T-helper 2 cell treated with Interferon-gamma antibody and Interleukin-4, amounts not matched to agents 5 μg/mL and 100 μg/mL, for 36 hours (primary cell): ENCODE measurements at regions not wholly inside any gene's neighbourhood (a gene's known extent, or its start where the extent isn't known, plus 50 kb on each side); places are given as distances from the start of the nearest gene placed in this dataset.

Experiments
- DNase-seq: peaks from one replicate; pipeline ENCODE4 v3.0.0; 2021; ENCODE audit warnings: low spot score
- H3K27ac Mint-ChIP-seq: one replicate; pipeline ENCODE4 v1.8.0; 2021; ENCODE audit warnings: mild to moderate bottlenecking, mixed read lengths
- H3K27me3 Mint-ChIP-seq: one replicate; pipeline ENCODE4 v1.8.0; 2021; ENCODE audit warnings: low read depth, mixed read lengths
- H3K36me3 Mint-ChIP-seq: one replicate; pipeline ENCODE4 v1.8.0; 2021; ENCODE audit warnings: low read depth, mixed read lengths
- H3K4me1 Mint-ChIP-seq: one replicate; pipeline ENCODE4 v1.8.0; 2021; ENCODE audit warnings: low read depth, mixed read lengths
- H3K4me3 Mint-ChIP-seq: one replicate; pipeline ENCODE4 v1.8.0; 2022; ENCODE audit warnings: mild to moderate bottlenecking, moderate library complexity, mixed read lengths
- H3K9me3 Mint-ChIP-seq: one replicate; pipeline ENCODE4 v1.8.0; 2021; ENCODE audit warnings: mixed read lengths

DNA sequence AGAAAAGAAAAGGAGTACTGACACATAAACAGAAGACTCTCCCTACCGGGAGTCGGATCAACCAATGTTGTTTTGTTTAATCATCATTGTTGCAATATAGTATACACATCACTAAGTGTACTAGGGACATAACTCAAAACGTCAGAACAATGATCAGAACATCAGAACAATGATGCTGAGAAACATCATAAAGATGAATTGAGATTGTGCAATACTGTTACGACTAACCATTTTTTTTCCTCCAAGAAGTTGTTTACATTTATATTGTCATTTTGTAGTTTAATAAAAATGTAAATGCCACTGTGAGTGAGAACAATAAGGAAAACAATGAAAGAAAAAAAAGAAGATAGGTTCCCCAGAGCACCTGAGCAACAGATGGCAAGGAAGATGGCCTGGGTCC, 663.1 kb upstream of the PCDH15 start:
- DNase-seq = no peak
- Mint-ChIP-seq H3K27ac (no peak overlapping the region), H3K4me3 (no peak overlapping the region), H3K27me3 (no peaks in the 10 kb centered on the region), H3K36me3 (no peaks in the 10 kb centered on the region), H3K9me3 (peaks cover 16% of the 10 kb centered on the region), H3K4me1 (no peaks in the 10 kb centered on the region)

GRCh38 chr10:55460008-55460407, 659.0 kb upstream of the PCDH15 start:
- no peak overlapping the region for H3K27ac Mint-ChIP-seq
- no peak overlapping the region for H3K4me3 Mint-ChIP-seq
- H3K27me3 Mint-ChIP-seq = no peaks in the 10 kb centered on the region
- DNase-seq = no peak
- H3K9me3 Mint-ChIP-seq = peaks cover 13% of the 10 kb centered on the region
- no peaks in the 10 kb centered on the region for H3K36me3 Mint-ChIP-seq
- no peaks in the 10 kb centered on the region for H3K4me1 Mint-ChIP-seq

DNA sequence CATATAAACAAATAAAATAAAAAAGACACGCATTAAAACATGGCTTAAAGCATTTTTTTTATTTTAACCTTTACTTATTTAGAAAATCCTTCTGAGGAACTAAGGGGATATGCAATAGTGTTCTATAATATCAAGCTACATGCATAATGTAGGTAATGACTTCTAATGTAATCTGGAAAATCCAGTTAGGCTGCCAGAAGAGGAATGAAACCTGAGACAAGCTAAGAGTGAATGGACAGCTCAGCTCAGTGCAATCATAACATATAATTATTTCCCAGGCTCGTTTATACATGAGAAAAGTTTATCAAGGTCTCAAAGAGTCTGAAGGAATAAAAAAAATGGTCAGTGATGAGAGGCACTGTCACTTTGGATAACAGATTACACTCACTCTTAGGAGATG, 649.0 kb upstream of the PCDH15 start:
- peaks cover 2% of the 10 kb centered on the region for H3K9me3 Mint-ChIP-seq
- no peaks in the 10 kb centered on the region for H3K4me1 Mint-ChIP-seq
- H3K27me3 Mint-ChIP-seq = no peaks in the 10 kb centered on the region
- H3K4me3 Mint-ChIP-seq = no peak overlapping the region
- H3K36me3 Mint-ChIP-seq = no peaks in the 10 kb centered on the region
- no peak for DNase-seq
- no peak overlapping the region for H3K27ac Mint-ChIP-seq

DNA sequence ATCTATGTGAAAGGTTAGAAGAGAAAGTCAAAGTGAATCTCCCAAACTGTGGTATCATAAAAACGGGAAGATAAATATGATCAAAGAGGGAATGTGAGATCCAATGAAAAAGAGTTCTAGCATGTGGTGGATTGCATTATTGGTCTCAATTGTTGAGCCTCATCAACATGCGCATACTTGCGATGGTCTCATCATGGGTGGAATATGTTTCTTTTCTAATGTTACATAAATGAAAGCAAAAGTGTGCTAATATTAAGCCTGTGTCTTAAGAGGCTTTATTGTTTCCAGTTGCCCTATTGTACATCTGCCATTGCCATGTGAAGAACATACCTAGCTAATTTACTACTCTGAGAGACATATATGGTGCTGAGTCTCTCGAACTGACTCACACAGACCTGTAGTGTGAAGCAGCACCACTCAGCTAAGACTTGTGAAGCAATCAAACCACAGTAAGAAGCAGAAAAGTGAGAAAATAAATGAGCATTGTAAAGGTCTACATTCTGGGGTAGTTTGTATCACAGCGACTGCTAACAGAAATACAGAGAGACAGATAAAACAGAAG, 645.5 kb upstream of the PCDH15 start:
- no peak overlapping the region for H3K27ac Mint-ChIP-seq

DNA sequence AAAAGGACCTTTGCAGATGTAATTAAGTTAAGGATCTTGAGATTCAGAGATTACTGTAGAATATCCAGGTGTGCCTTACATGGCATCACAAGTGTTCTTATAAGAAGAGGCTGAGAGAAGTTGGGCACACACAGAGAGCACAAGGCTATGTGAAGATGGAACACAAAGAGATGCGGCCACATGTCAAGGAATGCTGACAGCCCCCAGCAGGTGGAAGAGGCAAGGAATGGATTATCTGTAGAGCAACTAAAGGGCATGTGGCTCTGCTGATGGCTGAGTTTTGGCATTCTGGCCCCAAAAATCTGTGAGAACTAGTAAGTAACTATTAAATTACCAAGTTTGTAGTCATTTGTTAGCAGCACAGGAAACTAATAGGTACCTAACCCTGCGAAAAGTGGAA, 640.7 kb upstream of the PCDH15 start:
- H3K27me3 Mint-ChIP-seq = no peaks in the 10 kb centered on the region
- no peak overlapping the region for H3K4me3 Mint-ChIP-seq
- no peaks in the 10 kb centered on the region for H3K36me3 Mint-ChIP-seq
- H3K9me3 Mint-ChIP-seq = peaks cover 29% of the 10 kb centered on the region
- no peak overlapping the region for H3K27ac Mint-ChIP-seq
- DNase-seq = no peak
- H3K4me1 Mint-ChIP-seq = no peaks in the 10 kb centered on the region

More for the DNA sequence above, 645.5 kb upstream of the PCDH15 start:
- H3K27me3 Mint-ChIP-seq = no peaks in the 10 kb centered on the region
- H3K36me3 Mint-ChIP-seq = no peaks in the 10 kb centered on the region
- no peak overlapping the region for H3K4me3 Mint-ChIP-seq
- H3K4me1 Mint-ChIP-seq = no peaks in the 10 kb centered on the region
- peaks cover 15% of the 10 kb centered on the region for H3K9me3 Mint-ChIP-seq
- no peak for DNase-seq

DNA sequence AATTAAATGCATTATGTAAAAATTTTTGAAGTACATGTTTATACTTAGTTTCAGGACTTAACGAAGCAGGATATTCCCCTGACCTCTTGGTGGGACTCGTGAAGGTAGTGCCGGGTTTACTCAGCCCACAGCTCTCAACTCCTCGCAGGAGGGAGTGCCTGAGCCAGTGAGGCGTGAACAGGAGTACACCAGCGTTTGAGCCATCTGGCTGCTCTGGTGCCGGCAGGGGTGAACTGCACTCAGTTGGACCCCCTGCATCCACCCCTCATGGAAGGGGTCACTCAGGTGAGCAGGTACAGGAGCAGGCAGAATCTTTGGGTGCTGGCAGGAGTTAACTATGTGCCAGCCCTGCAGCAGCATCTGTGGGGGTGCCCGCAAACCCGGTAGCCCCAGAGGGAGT, 625.1 kb upstream of the PCDH15 start:
- DNase-seq = no peak
- Mint-ChIP-seq H3K4me3 (no peak overlapping the region), H3K36me3 (no peaks in the 10 kb centered on the region), H3K4me1 (no peaks in the 10 kb centered on the region), H3K9me3 (peaks cover 3% of the 10 kb centered on the region), H3K27ac (no peak overlapping the region), H3K27me3 (no peaks in the 10 kb centered on the region)

GRCh38 chr10:55410415-55410885, 609.4 kb upstream of the PCDH15 start:
- no peak overlapping the region for H3K4me3 Mint-ChIP-seq
- no peaks in the 10 kb centered on the region for H3K4me1 Mint-ChIP-seq
- no peaks in the 10 kb centered on the region for H3K36me3 Mint-ChIP-seq
- peaks cover 10% of the 10 kb centered on the region for H3K9me3 Mint-ChIP-seq
- no peak for DNase-seq
- H3K27ac Mint-ChIP-seq = no peak overlapping the region
- no peaks in the 10 kb centered on the region for H3K27me3 Mint-ChIP-seq

DNA sequence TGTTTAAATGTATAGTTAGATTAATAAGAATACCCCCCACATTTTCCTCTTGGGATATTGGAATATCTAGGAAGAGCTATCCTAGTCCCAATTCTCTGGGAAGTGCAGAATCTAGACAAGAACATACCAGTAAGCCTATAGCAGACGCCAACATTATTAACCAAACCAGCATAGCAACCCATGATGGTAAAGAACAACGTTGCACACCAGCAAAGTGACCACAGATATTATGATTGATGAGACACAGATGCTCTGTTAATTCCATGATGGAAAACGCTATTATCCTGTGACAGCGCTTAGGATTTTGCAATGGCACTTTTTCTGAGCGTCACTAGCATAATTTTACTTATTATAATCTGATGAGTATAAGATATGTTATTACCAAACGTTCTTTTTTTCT, 603.1 kb upstream of the PCDH15 start:
- Mint-ChIP-seq H3K27ac (no peak overlapping the region), H3K9me3 (peaks cover 9% of the 10 kb centered on the region), H3K36me3 (no peaks in the 10 kb centered on the region), H3K4me1 (no peaks in the 10 kb centered on the region), H3K27me3 (no peaks in the 10 kb centered on the region), H3K4me3 (no peak overlapping the region)
- DNase-seq = no peak

DNA sequence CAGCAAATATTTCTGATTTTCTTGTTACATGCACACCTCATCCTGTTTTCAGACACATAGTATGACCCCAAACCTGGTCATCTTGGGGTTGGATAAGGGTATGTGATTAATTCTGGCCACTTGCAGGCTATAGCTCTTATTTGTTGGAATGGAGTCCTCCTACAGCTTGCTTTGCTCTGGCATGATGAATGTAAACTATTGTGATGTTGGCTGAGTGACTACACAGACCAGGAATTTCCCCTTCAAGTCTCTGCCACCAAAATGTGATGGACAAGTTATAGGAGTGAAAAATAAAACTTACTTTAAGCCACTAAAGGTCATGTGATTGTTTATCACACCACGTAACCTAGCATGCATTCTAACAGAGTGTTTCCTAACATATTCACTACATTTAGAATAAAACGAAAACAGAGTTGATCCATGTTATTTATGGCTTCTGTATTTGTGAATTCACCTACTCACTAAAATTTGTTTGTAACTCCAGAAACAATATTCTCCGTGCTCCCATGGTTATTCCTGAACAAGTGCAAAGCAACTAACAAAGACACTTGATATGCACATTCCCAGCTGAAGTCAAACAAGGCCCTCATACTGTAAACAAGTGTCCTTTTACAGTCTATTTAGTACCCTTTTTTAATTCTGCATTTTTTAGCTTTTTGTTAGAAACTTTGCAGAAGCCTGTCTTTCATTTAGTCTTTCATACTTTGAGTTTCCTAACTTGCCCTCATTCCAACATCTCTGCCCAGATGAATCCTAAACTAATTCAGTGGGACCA, 599.2 kb upstream of the PCDH15 start:
- H3K27ac Mint-ChIP-seq = no peak overlapping the region
- no peaks in the 10 kb centered on the region for H3K27me3 Mint-ChIP-seq
- H3K4me1 Mint-ChIP-seq = no peaks in the 10 kb centered on the region
- H3K36me3 Mint-ChIP-seq = no peaks in the 10 kb centered on the region
- no peak overlapping the region for H3K4me3 Mint-ChIP-seq
- peaks cover 9% of the 10 kb centered on the region for H3K9me3 Mint-ChIP-seq
- no peak for DNase-seq

DNA sequence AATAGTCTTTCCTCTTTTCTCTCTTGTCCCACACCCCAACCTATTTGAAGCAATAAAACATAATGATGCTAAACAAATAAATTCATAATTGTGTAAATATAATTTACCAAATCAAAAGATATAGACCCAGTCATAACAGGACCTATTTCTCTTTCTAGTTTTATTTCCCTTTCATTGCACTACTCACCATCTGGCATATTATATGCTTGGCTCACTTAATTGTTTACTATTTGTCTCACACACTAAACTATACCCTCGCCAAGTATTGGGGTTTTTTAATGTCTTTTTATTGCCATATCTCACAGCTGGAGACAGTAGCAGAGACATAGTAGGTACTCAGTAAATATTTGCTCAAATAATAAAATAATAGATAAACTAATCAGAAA, 597.5 kb upstream of the PCDH15 start:
- H3K9me3 Mint-ChIP-seq = peaks cover 9% of the 10 kb centered on the region
- no peak for DNase-seq
- no peaks in the 10 kb centered on the region for H3K27me3 Mint-ChIP-seq
- no peaks in the 10 kb centered on the region for H3K4me1 Mint-ChIP-seq
- no peak overlapping the region for H3K4me3 Mint-ChIP-seq
- H3K36me3 Mint-ChIP-seq = no peaks in the 10 kb centered on the region
- H3K27ac Mint-ChIP-seq = no peak overlapping the region

DNA sequence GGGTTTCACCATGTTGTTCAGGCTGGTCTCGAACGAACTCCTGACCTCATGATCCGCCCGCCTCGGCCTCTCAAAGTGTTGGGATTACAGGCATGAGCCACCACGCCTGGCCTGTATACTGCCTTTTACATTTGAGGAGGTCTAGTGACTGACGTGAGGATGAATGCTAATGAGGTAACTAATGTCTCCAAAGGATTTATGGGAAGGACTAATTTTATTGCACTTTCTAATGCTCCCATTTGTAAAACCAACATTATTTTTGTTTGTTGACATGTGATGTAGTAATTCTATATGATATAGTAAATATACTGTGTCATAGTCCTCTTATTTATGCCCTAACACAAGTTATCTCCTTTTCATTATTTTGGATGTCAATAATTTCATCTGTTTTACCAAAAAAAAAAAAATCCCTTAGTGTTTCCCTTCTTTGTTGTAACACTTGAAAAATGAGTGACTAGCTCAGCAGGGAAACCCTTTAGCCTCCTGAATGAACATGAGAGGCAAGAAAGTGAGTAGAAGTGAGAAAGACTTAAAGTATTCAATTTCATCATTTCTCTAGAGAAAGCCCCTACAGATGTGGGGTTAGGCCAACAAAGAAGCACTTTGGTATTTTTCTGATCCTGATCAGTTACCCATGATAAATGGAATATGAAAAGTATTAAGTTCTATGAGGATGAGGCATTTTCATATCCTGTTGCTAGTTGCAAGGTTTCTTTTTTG, 596.9 kb upstream of the PCDH15 start:
- H3K4me3 Mint-ChIP-seq = no peak overlapping the region

GRCh38 chr10:55378196-55378595, 577.2 kb upstream of the PCDH15 start:
- no peak for DNase-seq
- Mint-ChIP-seq H3K27ac (no peak overlapping the region), H3K4me1 (no peaks in the 10 kb centered on the region), H3K27me3 (no peaks in the 10 kb centered on the region), H3K36me3 (no peaks in the 10 kb centered on the region), H3K4me3 (no peak overlapping the region), H3K9me3 (peaks cover 20% of the 10 kb centered on the region)

More for the DNA sequence above, 596.9 kb upstream of the PCDH15 start:
- no peak for DNase-seq
- no peak overlapping the region for H3K27ac Mint-ChIP-seq
- peaks cover 9% of the 10 kb centered on the region for H3K9me3 Mint-ChIP-seq
- no peaks in the 10 kb centered on the region for H3K36me3 Mint-ChIP-seq
- H3K4me1 Mint-ChIP-seq = no peaks in the 10 kb centered on the region
- H3K27me3 Mint-ChIP-seq = no peaks in the 10 kb centered on the region

DNA sequence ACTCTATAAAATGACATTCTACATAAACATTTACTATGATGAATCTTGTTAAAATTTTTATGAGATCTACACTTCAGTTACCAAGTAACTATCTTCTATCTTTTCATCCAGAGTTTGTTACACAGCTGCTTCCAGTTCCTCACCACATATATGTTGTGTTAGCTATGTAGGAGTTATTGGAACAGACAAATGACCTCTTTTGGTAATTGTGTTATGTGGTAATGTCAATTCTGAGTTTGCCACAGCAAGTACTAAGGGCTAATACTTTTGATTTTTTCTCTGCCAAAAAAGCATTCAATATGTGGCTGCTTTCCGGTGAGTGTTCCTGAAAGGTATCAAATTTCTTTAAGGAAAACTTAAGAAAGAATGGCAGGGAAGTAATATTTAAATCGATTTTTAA, 573.9 kb upstream of the PCDH15 start:
- H3K27me3 Mint-ChIP-seq = no peaks in the 10 kb centered on the region
- DNase-seq = no peak
- peaks cover 15% of the 10 kb centered on the region for H3K9me3 Mint-ChIP-seq
- H3K4me1 Mint-ChIP-seq = no peaks in the 10 kb centered on the region
- H3K4me3 Mint-ChIP-seq = no peak overlapping the region
- no peak overlapping the region for H3K27ac Mint-ChIP-seq
- no peaks in the 10 kb centered on the region for H3K36me3 Mint-ChIP-seq

DNA sequence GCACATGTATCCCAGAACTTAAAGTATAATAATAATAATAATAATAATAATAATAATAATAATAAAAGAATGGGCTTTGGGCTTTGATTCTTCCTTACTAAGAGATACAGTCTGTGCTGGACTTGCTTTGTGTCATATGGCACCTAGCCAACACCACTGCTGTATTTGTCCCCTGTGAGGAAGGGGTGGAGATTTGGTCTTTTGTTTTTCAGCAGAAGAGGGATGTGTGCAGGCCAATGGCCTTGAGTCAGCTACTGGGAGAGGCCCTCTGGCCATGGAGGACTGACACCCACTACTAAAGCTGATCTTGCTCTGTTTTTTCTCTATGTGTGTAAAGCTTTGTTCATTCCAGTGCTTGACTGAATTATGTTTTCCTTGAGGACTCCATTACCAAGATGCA, 573.0 kb upstream of the PCDH15 start:
- Mint-ChIP-seq H3K27ac (no peak overlapping the region), H3K9me3 (peaks cover 10% of the 10 kb centered on the region)

More for the DNA sequence above, 573.0 kb upstream of the PCDH15 start:
- Mint-ChIP-seq H3K4me3 (no peak overlapping the region), H3K27me3 (no peaks in the 10 kb centered on the region), H3K36me3 (no peaks in the 10 kb centered on the region), H3K4me1 (no peaks in the 10 kb centered on the region)
- DNase-seq = no peak
